GM18519 (cell line): ENCODE measurements at regions not wholly inside any gene's neighbourhood (a gene's known extent, or its start where the extent isn't known, plus 50 kb on each side); places are given as distances from the start of the nearest gene placed in this dataset.
A peak's percentile ranks its signal among the peaks of the same experiment; 100 is the strongest.
"Not testable (repeated sequence)": the region's sequence is repeated elsewhere in the genome, so short reads cannot be mapped to it uniquely, and the experiment has no call there.

Source experiments
- ATAC-seq: cut with Tn5 transposase; IDR thresholded peaks from one replicate; pipeline ENCODE4 v1.9.1; 2021; ENCODE audit warnings: mild to moderate bottlenecking, moderate library complexity; ENCODE audit not compliant: unreplicated experiment, low FRiP score

GRCh38 chr5:116731432-116731831 is 156.8 kb upstream of the SEMA6A start:
- ATAC-seq: no peak

GRCh38 chr5:116730706-116731105 is 156.1 kb upstream of the SEMA6A start:
- ATAC-seq: no peak

- ATAC-seq: no peak
Measured at GRCh38 chr5:116730185-116730584, 155.6 kb upstream of the SEMA6A start.

DNA sequence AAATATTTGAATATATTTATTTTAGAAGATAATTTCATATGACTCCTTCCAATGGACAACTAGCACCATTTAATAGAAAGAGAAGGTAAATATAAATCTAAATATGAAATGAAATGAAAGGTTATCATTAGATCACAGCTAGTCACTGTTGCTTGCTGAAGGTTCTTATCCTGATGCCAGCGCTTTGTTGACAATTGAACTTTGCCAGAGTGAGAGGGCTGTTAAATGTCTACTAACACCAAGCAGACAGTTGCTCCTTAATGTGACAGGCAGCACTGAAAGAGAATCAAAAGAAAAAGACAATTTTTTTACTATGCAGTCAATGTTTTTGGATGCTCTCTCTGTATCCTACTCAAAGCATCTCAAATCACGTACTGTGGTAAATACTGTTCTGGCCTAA is 152.6 kb upstream of the SEMA6A start:
- ATAC-seq: no peak

- ATAC-seq: not testable (repeated sequence)
Measured at GRCh38 chr5:116726180-116726579, 151.6 kb upstream of the SEMA6A start.

DNA sequence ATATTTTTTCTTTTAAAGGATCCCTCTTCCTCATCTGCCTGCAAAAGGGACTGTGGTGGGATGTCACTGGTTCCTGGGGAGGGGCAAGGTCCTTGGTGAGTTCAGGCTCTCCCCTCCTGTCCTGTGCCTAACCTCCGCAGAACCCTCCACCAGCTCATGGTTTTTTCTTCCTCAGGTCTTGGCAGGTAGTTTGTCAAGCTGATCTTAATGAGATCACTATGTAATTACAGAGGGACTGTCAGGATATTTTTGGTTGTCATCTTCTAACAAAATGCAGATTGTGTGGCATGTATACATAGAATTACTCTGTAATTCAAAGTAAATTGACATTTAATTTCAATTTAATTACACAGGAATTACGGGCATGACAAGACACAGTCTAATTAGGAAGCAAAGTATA is 150.3 kb upstream of the SEMA6A start:
- ATAC-seq: no peak

GRCh38 chr5:116722651-116723050 is 148.0 kb upstream of the SEMA6A start:
- no peak for ATAC-seq

- ATAC-seq: no peak
Measured at GRCh38 chr5:116719106-116719505, 144.5 kb upstream of the SEMA6A start.

GRCh38 chr5:116718317-116718716 is 143.7 kb upstream of the SEMA6A start:
- no peak for ATAC-seq

DNA sequence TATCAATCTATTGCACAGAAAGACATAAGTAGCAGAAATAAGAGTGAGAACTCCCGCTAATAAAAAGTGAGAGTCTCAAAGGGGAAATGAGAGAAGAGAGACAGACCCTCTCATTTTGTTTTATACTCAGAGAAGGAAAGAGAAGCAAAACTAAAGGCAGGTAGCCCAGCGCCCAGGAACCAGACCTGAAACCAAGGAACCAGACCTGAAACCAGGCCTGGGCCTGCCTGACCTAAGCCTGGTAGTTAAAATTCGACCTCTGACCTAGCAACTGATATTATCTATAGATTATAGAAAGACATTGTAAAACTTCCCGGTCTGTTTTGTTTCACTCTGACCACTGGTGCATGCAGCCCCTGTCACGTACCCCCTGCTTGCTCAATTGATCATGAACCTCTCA is 134.5 kb upstream of the SEMA6A start:
- ATAC-seq: peak; percentile 46

DNA sequence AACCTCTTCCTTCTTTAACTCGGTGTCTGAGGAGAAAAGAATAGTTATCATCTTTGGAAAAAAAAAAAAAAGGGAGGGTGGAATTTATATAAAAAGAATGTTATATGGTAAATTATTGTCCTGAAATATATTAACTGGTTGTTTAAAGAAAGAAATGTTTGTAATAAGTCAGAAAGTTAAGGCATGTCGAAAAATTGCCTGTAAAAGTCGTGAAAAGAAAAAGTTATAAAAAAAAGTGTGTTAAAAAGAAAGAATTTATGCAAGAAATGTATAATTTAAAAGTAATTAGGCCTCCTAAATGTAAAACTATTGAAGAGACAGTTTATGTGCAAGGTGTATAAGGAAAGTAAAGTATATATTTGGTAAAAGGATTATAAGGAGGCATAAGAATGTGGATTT is 130.5 kb upstream of the SEMA6A start:
- not testable (repeated sequence) for ATAC-seq

- ATAC-seq: no peak
Measured at GRCh38 chr5:116703941-116704340, 129.3 kb upstream of the SEMA6A start.

- no peak for ATAC-seq
Measured at GRCh38 chr5:116703328-116703727, 128.7 kb upstream of the SEMA6A start.

GRCh38 chr5:116702776-116703175 is 128.2 kb upstream of the SEMA6A start:
- no peak for ATAC-seq

- ATAC-seq: no peak
Measured at GRCh38 chr5:116699332-116699731, 124.7 kb upstream of the SEMA6A start.

GRCh38 chr5:116696366-116696765 is 121.7 kb upstream of the SEMA6A start:
- peak; percentile 78 for ATAC-seq

- no peak for ATAC-seq
Measured at GRCh38 chr5:116695681-116696080, 121.1 kb upstream of the SEMA6A start.

GRCh38 chr5:116686438-116686837 is 111.8 kb upstream of the SEMA6A start:
- ATAC-seq: no peak

DNA sequence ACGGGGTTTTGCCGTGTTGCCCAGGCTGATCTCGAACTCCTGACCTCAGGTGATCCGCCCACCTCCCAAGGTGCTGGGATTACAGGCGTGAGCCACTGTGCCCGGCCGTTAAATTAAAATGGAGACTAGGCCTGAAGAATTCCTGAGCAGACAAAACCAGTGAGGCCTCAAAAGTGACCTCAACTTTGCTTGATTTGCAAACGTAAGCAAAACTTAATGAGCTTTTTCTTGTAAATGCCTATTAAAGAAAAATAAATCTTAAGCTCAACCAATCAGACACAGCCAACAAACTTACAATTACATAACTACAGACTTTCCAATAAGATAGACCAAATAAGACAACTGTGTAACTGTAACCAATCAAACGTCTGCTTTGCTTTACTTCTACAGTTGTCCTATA is 111.3 kb upstream of the SEMA6A start:
- ATAC-seq: no peak

- no peak for ATAC-seq
Measured at GRCh38 chr5:116685069-116685468, 110.4 kb upstream of the SEMA6A start.

- peak; percentile 97 for ATAC-seq
Measured at GRCh38 chr5:116681334-116682013, 106.9 kb upstream of the SEMA6A start.

- no peak for ATAC-seq
Measured at GRCh38 chr5:116675626-116675910, 100.9 kb upstream of the SEMA6A start.
